ENCODE measurements at regions not wholly inside any gene's neighbourhood (a gene's known extent, or its start where the extent isn't known, plus 50 kb on each side); places are given as distances from the start of the nearest gene placed in this dataset.
A peak's percentile ranks its signal among the peaks of the same experiment; 100 is the strongest.
"Not testable (repeated sequence)": the region's sequence is repeated elsewhere in the genome, so short reads cannot be mapped to it uniquely, and the experiment has no call there.

DNA sequence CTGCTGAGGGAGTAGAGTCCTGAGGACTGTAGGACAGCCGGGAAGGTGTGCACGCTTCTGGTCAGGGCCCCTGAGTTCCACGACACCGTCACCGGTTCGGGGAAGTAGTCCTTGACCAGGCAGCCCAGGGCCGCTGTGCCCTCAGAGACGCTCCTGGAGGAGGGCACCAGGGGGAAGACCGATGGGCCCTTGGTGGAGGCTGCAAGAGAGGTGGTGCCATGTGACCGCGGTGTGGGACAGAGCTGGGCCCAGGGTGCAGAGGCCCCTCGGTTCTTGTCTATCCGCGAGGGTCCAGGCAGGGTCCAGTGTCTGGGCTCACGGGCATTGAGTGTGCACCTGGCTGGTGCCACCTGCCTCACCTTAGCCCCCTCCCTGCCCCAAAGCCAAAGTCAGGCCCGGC, 143.3 kb downstream of the TMEM121 start:
- POLR2A ChIA-PET; DNase-seq; H3K9me3 Mint-ChIP-seq (ENCODE audit: insufficient read depth); H2AFZ ChIP-seq (ENCODE audit: insufficient read depth, low read depth, low read length, poor library complexity, severe bottlenecking); H3K79me2 ChIP-seq (ENCODE audit: control insufficient read depth, insufficient read depth, low read length); H3K36me3 ChIP-seq (replicated peaks in 1 of 2; ENCODE audit: control extremely low read depth in 1 of 2, control insufficient read depth in 1 of 2, extremely low read depth in 1 of 2, insufficient read depth in 2 of 2, low read length in 1 of 2); H3K27me3 ChIP-seq (replicated peaks in 1 of 4; ENCODE audit: control extremely low read depth in 1 of 4, control insufficient read depth in 3 of 4, insufficient read depth in 4 of 4, low read length in 3 of 4); H3K27ac Mint-ChIP-seq; H3K4me3 ChIP-seq (ENCODE audit: control extremely low read depth in 1 of 5, extremely low read depth in 1 of 5, insufficient read depth in 1 of 5, low read depth in 2 of 5, low read length in 4 of 5); H3K9ac ChIP-seq (ENCODE audit: low read length); H3K9me3 ChIP-seq (ENCODE audit: control extremely low read depth in 1 of 3, control insufficient read depth in 2 of 3, insufficient read depth in 1 of 3, low read length in 2 of 3); H3K4me2 ChIP-seq (replicated peaks; ENCODE audit: low read depth, low read length, poor library complexity, severe bottlenecking); H3K4me3 Mint-ChIP-seq; H3K27ac ChIP-seq (ENCODE audit: low read length in 2 of 2); H3K27me3 Mint-ChIP-seq; ATAC-seq (ENCODE audit: low read depth); H4K20me1 ChIP-seq (ENCODE audit: control insufficient read depth, insufficient read depth, low read length, poor library complexity, severe bottlenecking); CTCF ChIA-PET: not testable (repeated sequence)
- H3K4me1 Mint-ChIP-seq: peaks cover 14% of the 10 kb centered on the region
- peaks cover 0 to 15% of the 10 kb centered on the region in 2 donors for H3K4me1 ChIP-seq (ENCODE audit: control insufficient read depth in 2 of 2, insufficient read depth in 2 of 2, low read length in 2 of 2)
- intact Hi-C loops (cut with micrococcal nuclease): loop anchor here (10.0 kb wide), 1 partner anchor 275 kb away; no protein-coding TSS in a partner anchor
- 100% methylated on average over 6 of the region's 16 CpGs for WGBS (ENCODE audit: insufficient coverage)

DNA sequence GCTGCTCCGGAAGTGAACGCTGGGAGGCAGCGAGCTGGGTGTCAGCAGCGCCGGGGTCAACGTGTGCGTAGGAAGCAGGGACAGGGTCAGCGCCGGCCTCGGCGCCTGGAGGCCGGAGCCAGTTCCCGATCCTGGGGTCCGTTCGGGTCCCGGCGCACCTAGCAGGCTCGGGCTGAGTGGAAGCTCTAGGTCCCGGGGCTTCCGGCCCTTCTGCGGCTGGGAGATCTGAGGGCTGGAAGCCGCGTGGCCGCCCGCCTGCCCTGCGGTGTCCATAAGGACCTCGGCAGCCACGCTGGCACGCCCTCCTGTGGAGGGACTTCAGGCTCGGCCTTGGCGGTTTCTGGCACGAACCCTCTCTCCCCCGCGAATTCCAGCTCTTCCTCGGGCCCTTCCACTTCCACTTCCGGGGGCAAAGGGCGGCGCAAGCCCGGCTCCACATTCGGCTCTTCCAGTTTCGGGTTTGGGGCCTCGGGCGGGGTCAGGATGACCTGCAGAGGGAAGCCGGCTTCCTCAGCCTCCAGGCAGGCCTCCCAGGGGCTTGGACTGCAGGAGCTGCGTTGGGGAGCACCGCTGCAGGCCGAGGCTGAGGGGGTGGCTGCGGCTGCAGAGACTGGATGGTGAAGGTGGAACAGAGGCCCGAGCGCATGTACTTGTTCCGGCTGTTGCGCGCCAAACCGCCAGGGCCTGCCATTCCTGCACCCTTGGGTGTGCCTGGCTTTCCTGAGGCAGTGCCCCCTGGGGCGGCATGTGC, 146.2 kb downstream of the TMEM121 start:
- peaks cover 0 to 25% of the 10 kb centered on the region in 2 donors for H3K4me1 ChIP-seq (ENCODE audit: control insufficient read depth in 2 of 2, insufficient read depth in 2 of 2, low read length in 2 of 2)
- H3K27ac ChIP-seq (ENCODE audit: low read length in 2 of 2); H3K27me3 Mint-ChIP-seq; ATAC-seq (ENCODE audit: low read depth); H3K36me3 ChIP-seq (replicated peaks in 1 of 2; ENCODE audit: control extremely low read depth in 1 of 2, control insufficient read depth in 1 of 2, extremely low read depth in 1 of 2, insufficient read depth in 2 of 2, low read length in 1 of 2); H3K4me3 ChIP-seq (ENCODE audit: control extremely low read depth in 1 of 5, extremely low read depth in 1 of 5, insufficient read depth in 1 of 5, low read depth in 2 of 5, low read length in 4 of 5); H2AFZ ChIP-seq (ENCODE audit: insufficient read depth, low read depth, low read length, poor library complexity, severe bottlenecking); H3K9me3 ChIP-seq (ENCODE audit: control extremely low read depth in 1 of 3, control insufficient read depth in 2 of 3, insufficient read depth in 1 of 3, low read length in 2 of 3); H3K4me3 Mint-ChIP-seq; H3K9me3 Mint-ChIP-seq (ENCODE audit: insufficient read depth); H3K27ac Mint-ChIP-seq; H4K20me1 ChIP-seq (ENCODE audit: control insufficient read depth, insufficient read depth, low read length, poor library complexity, severe bottlenecking); H3K4me2 ChIP-seq (replicated peaks; ENCODE audit: low read depth, low read length, poor library complexity, severe bottlenecking); POLR2A ChIA-PET; CTCF ChIA-PET; H3K9ac ChIP-seq (ENCODE audit: low read length); DNase-seq; H3K79me2 ChIP-seq (ENCODE audit: control insufficient read depth, insufficient read depth, low read length); H3K27me3 ChIP-seq (replicated peaks in 1 of 4; ENCODE audit: control extremely low read depth in 1 of 4, control insufficient read depth in 3 of 4, insufficient read depth in 4 of 4, low read length in 3 of 4): not testable (repeated sequence)
- peaks cover 13% of the 10 kb centered on the region for H3K4me1 Mint-ChIP-seq
- intact Hi-C loops (cut with micrococcal nuclease): loop anchor here (10.0 kb wide), 1 partner anchor 272 kb away; no protein-coding TSS in a partner anchor
- 92% methylated on average over 4 of the region's 55 CpGs for WGBS (ENCODE audit: insufficient coverage)

DNA sequence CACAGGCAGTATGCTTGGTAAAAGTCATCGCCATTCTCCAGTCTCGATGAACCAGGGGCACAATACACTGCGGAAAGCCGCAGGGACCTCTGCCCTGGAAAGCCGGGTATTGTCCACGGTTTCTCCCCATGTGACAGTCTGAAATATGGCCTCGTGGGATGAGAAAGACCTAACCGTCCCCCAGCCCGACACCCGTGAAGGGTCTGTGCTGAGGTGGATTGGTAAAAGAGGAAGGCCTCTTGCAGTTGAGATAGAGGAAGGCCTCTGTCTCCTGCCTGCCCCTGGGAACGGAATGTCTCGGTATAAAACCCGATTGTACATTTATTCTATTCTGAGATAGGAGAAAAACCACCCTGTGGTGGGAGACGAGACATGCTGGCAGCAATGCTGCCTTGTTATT, 149.1 kb downstream of the TMEM121 start:
- H3K27ac Mint-ChIP-seq: peak overlapping the region; percentile 10
- H3K4me1 Mint-ChIP-seq; H2AFZ ChIP-seq (ENCODE audit: insufficient read depth, low read depth, low read length, poor library complexity, severe bottlenecking); POLR2A ChIA-PET; H3K27me3 ChIP-seq (replicated peaks in 1 of 4; ENCODE audit: control extremely low read depth in 1 of 4, control insufficient read depth in 3 of 4, insufficient read depth in 4 of 4, low read length in 3 of 4); DNase-seq; H3K4me3 Mint-ChIP-seq; H3K9me3 ChIP-seq (ENCODE audit: control extremely low read depth in 1 of 3, control insufficient read depth in 2 of 3, insufficient read depth in 1 of 3, low read length in 2 of 3); H3K9me3 Mint-ChIP-seq (ENCODE audit: insufficient read depth); H3K4me3 ChIP-seq (ENCODE audit: control extremely low read depth in 1 of 5, extremely low read depth in 1 of 5, insufficient read depth in 1 of 5, low read depth in 2 of 5, low read length in 4 of 5); H3K27ac ChIP-seq (ENCODE audit: low read length in 2 of 2); H3K9ac ChIP-seq (ENCODE audit: low read length); H3K4me2 ChIP-seq (replicated peaks; ENCODE audit: low read depth, low read length, poor library complexity, severe bottlenecking); H4K20me1 ChIP-seq (ENCODE audit: control insufficient read depth, insufficient read depth, low read length, poor library complexity, severe bottlenecking); ATAC-seq (ENCODE audit: low read depth); H3K36me3 ChIP-seq (replicated peaks in 1 of 2; ENCODE audit: control extremely low read depth in 1 of 2, control insufficient read depth in 1 of 2, extremely low read depth in 1 of 2, insufficient read depth in 2 of 2, low read length in 1 of 2); H3K27me3 Mint-ChIP-seq: not testable (repeated sequence)
- intact Hi-C loops (cut with micrococcal nuclease): loop anchor here (10.0 kb wide), 1 partner anchor 269 kb away; no protein-coding TSS in a partner anchor
- H3K79me2 ChIP-seq (ENCODE audit: control insufficient read depth, insufficient read depth, low read length): peaks cover 13% of the 10 kb centered on the region
- 83% methylated on average over 4 of the region's 14 CpGs for WGBS (ENCODE audit: insufficient coverage)
- peaks cover 4 to 29% of the 10 kb centered on the region in 2 donors for H3K4me1 ChIP-seq (ENCODE audit: control insufficient read depth in 2 of 2, insufficient read depth in 2 of 2, low read length in 2 of 2)
- CTCF ChIA-PET: interaction anchor here (0.9 kb wide), 1 partner anchor 269 kb away, joined by 4 read pairs; no protein-coding TSS in a partner anchor
